OCI-LY7 (cell line): ENCODE measurements at regions not wholly inside any gene's neighbourhood (a gene's known extent, or its start where the extent isn't known, plus 50 kb on each side); places are given as distances from the start of the nearest gene placed in this dataset.

Experiments
- CTCF ChIP-seq: fragments of 200-600 bp; sonication (generic); conservative IDR thresholded peaks from 2 replicates; pipeline ENCODE4 v1.5.1; 2014; ENCODE audit warnings: mild to moderate bottlenecking, antibody characterized with exemption, low read length, moderate library complexity, mixed read lengths
- EZH2phosphoT487 ChIP-seq: fragments of 200-600 bp; sonication (generic); IDR thresholded peaks from 2 replicates; pipeline ENCODE4 v1.6.1; 2018; ENCODE audit warnings: low read depth, borderline replicate concordance, mild to moderate bottlenecking, mixed run types, antibody characterized with exemption, low read length, moderate library complexity, mixed read lengths

- no peak for TF ChIP-seq CTCF
- TF ChIP-seq EZH2phosphoT487: no peak
These were observed 277.9 kb downstream of the GAS1 start for GRCh38 chr9:86669422-86669821.
